ENCODE measurements at regions not wholly inside any gene's neighbourhood (a gene's known extent, or its start where the extent isn't known, plus 50 kb on each side); places are given as distances from the start of the nearest gene placed in this dataset.

- DNase-seq = no peak
- intact Hi-C loops (cut with micrococcal nuclease; ENCODE audit: unreplicated experiment) = no loop called here
- Mint-ChIP-seq H3K27ac (ENCODE audit: unreplicated experiment) (no peak overlapping the region), H3K4me3 (ENCODE audit: low read depth, unreplicated experiment) (no peak overlapping the region), H3K36me3 (ENCODE audit: insufficient read depth, unreplicated experiment) (no peaks in the 10 kb centered on the region), H3K27me3 (ENCODE audit: unreplicated experiment) (no peaks in the 10 kb centered on the region), H3K4me1 (ENCODE audit: low read depth, unreplicated experiment) (no peaks in the 10 kb centered on the region), H3K9me3 (ENCODE audit: low read depth, unreplicated experiment) (peaks cover 11% of the 10 kb centered on the region)
- CTCF ChIA-PET = no interaction called here
- TF ChIP-seq CTCF (IDR thresholded peaks at IDR 0.05; ENCODE audit: unreplicated experiment) = no peak
- BruUV-seq (replicated peaks) = no TSS peak
These were observed 294.9 kb upstream of the ADAMTS16 start for GRCh38 chr5:4845221-4845620.

GRCh38 chr5:4847766-4848165, 292.4 kb upstream of the ADAMTS16 start:
- Mint-ChIP-seq H3K4me3 (ENCODE audit: low read depth, unreplicated experiment) (no peak overlapping the region), H3K27ac (ENCODE audit: unreplicated experiment) (no peak overlapping the region), H3K4me1 (ENCODE audit: low read depth, unreplicated experiment) (no peaks in the 10 kb centered on the region), H3K27me3 (ENCODE audit: unreplicated experiment) (no peaks in the 10 kb centered on the region), H3K36me3 (ENCODE audit: insufficient read depth, unreplicated experiment) (no peaks in the 10 kb centered on the region), H3K9me3 (ENCODE audit: low read depth, unreplicated experiment) (peaks cover 11% of the 10 kb centered on the region)
- no peak for DNase-seq
- TF ChIP-seq CTCF (IDR thresholded peaks at IDR 0.05; ENCODE audit: unreplicated experiment) = no peak
- intact Hi-C loops (cut with micrococcal nuclease; ENCODE audit: unreplicated experiment) = no loop called here
- BruUV-seq (replicated peaks) = no TSS peak
- CTCF ChIA-PET = no interaction called here

- CTCF ChIA-PET = no interaction called here
- intact Hi-C loops (cut with micrococcal nuclease; ENCODE audit: unreplicated experiment) = no loop called here
- no peaks in the 10 kb centered on the region for H3K4me1 Mint-ChIP-seq (ENCODE audit: low read depth, unreplicated experiment)
- no peak for TF ChIP-seq CTCF (IDR thresholded peaks at IDR 0.05; ENCODE audit: unreplicated experiment)
- H3K4me3 Mint-ChIP-seq (ENCODE audit: low read depth, unreplicated experiment) = no peak overlapping the region
- H3K36me3 Mint-ChIP-seq (ENCODE audit: insufficient read depth, unreplicated experiment) = no peaks in the 10 kb centered on the region
- no peaks in the 10 kb centered on the region for H3K27me3 Mint-ChIP-seq (ENCODE audit: unreplicated experiment)
- no peak overlapping the region for H3K27ac Mint-ChIP-seq (ENCODE audit: unreplicated experiment)
- no TSS peak for BruUV-seq (replicated peaks)
- no peak for DNase-seq
- peaks cover 12% of the 10 kb centered on the region for H3K9me3 Mint-ChIP-seq (ENCODE audit: low read depth, unreplicated experiment)
These were observed 285.1 kb upstream of the ADAMTS16 start for GRCh38 chr5:4855036-4855435.

GRCh38 chr5:4855880-4856279, 284.2 kb upstream of the ADAMTS16 start:
- no peaks in the 10 kb centered on the region for H3K36me3 Mint-ChIP-seq (ENCODE audit: insufficient read depth, unreplicated experiment)
- DNase-seq = no peak
- no peak for TF ChIP-seq CTCF (IDR thresholded peaks at IDR 0.05; ENCODE audit: unreplicated experiment)
- H3K9me3 Mint-ChIP-seq (ENCODE audit: low read depth, unreplicated experiment) = peaks cover 11% of the 10 kb centered on the region
- no TSS peak for BruUV-seq (replicated peaks)
- intact Hi-C loops (cut with micrococcal nuclease; ENCODE audit: unreplicated experiment) = no loop called here
- H3K4me3 Mint-ChIP-seq (ENCODE audit: low read depth, unreplicated experiment) = no peak overlapping the region
- H3K27ac Mint-ChIP-seq (ENCODE audit: unreplicated experiment) = no peak overlapping the region
- CTCF ChIA-PET = no interaction called here
- H3K4me1 Mint-ChIP-seq (ENCODE audit: low read depth, unreplicated experiment) = no peaks in the 10 kb centered on the region
- H3K27me3 Mint-ChIP-seq (ENCODE audit: unreplicated experiment) = no peaks in the 10 kb centered on the region

- no TSS peak for BruUV-seq (replicated peaks)
- intact Hi-C loops (cut with micrococcal nuclease; ENCODE audit: unreplicated experiment) = no loop called here
- no peak for TF ChIP-seq CTCF (IDR thresholded peaks at IDR 0.05; ENCODE audit: unreplicated experiment)
- CTCF ChIA-PET = no interaction called here
- Mint-ChIP-seq H3K4me3 (ENCODE audit: low read depth, unreplicated experiment) (no peak overlapping the region), H3K36me3 (ENCODE audit: insufficient read depth, unreplicated experiment) (no peaks in the 10 kb centered on the region), H3K27me3 (ENCODE audit: unreplicated experiment) (no peaks in the 10 kb centered on the region), H3K9me3 (ENCODE audit: low read depth, unreplicated experiment) (peaks cover 8% of the 10 kb centered on the region), H3K27ac (ENCODE audit: unreplicated experiment) (no peak overlapping the region), H3K4me1 (ENCODE audit: low read depth, unreplicated experiment) (no peaks in the 10 kb centered on the region)
- DNase-seq = no peak
These were observed 282.4 kb upstream of the ADAMTS16 start for GRCh38 chr5:4857761-4858160.
